Smooth muscle cell (in vitro differentiated cells): ENCODE measurements at regions not wholly inside any gene's neighbourhood (a gene's known extent, or its start where the extent isn't known, plus 50 kb on each side); places are given as distances from the start of the nearest gene placed in this dataset.

Source experiments
- DNase-seq: peaks from one replicate; lab custom pipeline; 2025; ENCODE audit not compliant: unreplicated experiment; lab: John Stamatoyannopoulos, UW
- H2AFZ ChIP-seq: fragments of 200-600 bp; sonication (generic); 2 replicates; pipeline ENCODE4 v1.6.0; 2016; ENCODE audit warnings: antibody characterized with exemption, low read depth, mild to moderate bottlenecking
- H3F3A ChIP-seq: fragments of 200-600 bp; sonication (generic); 2 replicates; pipeline ENCODE4 v1.6.0; 2017; ENCODE audit warnings: antibody characterized with exemption, low read depth
- H3K27ac ChIP-seq: fragments of 200-600 bp; sonication (generic); 2 replicates; pipeline ENCODE4 v1.5.1; 2016; ENCODE audit warnings: low read depth, mild to moderate bottlenecking
- H3K27me3 ChIP-seq: fragments of 200-600 bp; sonication (generic); 2 replicates; pipeline ENCODE4 v1.6.1; 2016; ENCODE audit warnings: low read depth, mild to moderate bottlenecking
- H3K36me3 ChIP-seq: fragments of 200-600 bp; sonication (generic); 2 replicates; pipeline ENCODE4 v1.5.1; 2016; ENCODE audit warnings: low read depth
- H3K4me1 ChIP-seq: fragments of 200-600 bp; sonication (generic); 2 replicates; pipeline ENCODE4 v1.5.1; 2016; ENCODE audit warnings: low read depth
- H3K4me2 ChIP-seq: fragments of 200-600 bp; sonication (generic); 2 replicates; pipeline ENCODE4 v1.6.0; 2016; ENCODE audit warnings: mild to moderate bottlenecking
- H3K4me3 ChIP-seq: fragments of 200-600 bp; sonication (generic); 2 replicates; pipeline ENCODE4 v1.5.1; 2016; ENCODE audit warnings: mild to moderate bottlenecking
- H3K79me2 ChIP-seq: fragments of 200-600 bp; sonication (generic); 2 replicates; pipeline ENCODE4 v1.6.0; 2016; ENCODE audit warnings: low read depth, mild to moderate bottlenecking
- H3K9ac ChIP-seq: fragments of 200-600 bp; sonication (generic); 2 replicates; pipeline ENCODE4 v1.6.0; 2016; ENCODE audit warnings: low read depth
- H3K9me3 ChIP-seq: fragments of 200-600 bp; sonication (generic); replicated peaks from 2 replicates; pipeline ENCODE4 v1.5.1; 2016; ENCODE audit warnings: low read depth
- H4K20me1 ChIP-seq: fragments of 200-600 bp; sonication (generic); 2 replicates; pipeline ENCODE4 v1.6.0; 2016; ENCODE audit warnings: low read depth
- WGBS: methylation state at CpG from one replicate; pipeline ENCODE4 v1.1.7; 2016; ENCODE audit warnings: low lambda C conversion rate; 5-methylcytosine and 5-hydroxymethylcytosine counted together
- TF ChIP-seq, protein P1 (sequence below): fragments of 200-600 bp; sonication (generic); IDR thresholded peaks from 2 replicates; pipeline ENCODE4 v1.5.1; 2017; ENCODE audit warnings: borderline replicate concordance, mild to moderate bottlenecking, antibody characterized with exemption; ENCODE audit not compliant: insufficient read depth, poor library complexity, severe bottlenecking

DNA sequence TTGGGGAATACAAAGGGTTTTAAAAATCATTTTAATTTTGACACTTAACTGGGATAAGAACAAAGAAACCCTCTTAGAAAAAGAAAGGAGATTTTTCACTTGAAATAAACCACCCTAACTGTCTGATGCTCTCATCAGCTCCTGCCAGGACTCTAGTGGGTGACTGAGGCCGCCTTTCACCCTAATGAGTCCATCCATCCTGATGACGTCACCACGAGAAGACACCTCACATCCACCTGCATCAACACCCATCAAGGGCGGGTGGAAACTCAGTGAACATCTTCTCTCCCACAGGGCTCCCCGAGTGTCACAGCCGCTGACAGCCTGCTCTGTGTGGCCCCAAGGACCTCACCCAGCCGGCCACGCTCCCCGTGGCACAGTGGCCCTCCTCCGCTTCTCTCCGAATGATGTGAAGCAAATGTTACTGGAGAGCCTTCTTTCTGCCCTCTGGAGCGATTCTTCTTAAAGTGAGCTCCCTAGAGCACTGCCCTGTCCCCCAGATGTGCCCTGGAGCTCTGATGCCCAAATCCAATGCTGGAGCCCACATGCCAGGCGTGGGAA is 584.3 kb upstream of the ADAMTS16 start:
- Histone ChIP-seq H3K27ac (no peak overlapping the region), H3F3A (no peaks in the 10 kb centered on the region), H3K27me3 (no peaks in the 10 kb centered on the region), H4K20me1 (no peaks in the 10 kb centered on the region), H3K36me3 (no peaks in the 10 kb centered on the region), H3K9me3 (peaks cover 2% of the 10 kb centered on the region), H3K79me2 (no peaks in the 10 kb centered on the region), H3K4me3 (no peak overlapping the region), H3K4me2 (no peak overlapping the region), H3K4me1 (peaks cover 25% of the 10 kb centered on the region), H3K9ac (no peak overlapping the region), H2AFZ (no peak overlapping the region)
- WGBS: 87% methylated on average over 13 of the region's 13 CpGs
- TF ChIP-seq, protein P1, sequence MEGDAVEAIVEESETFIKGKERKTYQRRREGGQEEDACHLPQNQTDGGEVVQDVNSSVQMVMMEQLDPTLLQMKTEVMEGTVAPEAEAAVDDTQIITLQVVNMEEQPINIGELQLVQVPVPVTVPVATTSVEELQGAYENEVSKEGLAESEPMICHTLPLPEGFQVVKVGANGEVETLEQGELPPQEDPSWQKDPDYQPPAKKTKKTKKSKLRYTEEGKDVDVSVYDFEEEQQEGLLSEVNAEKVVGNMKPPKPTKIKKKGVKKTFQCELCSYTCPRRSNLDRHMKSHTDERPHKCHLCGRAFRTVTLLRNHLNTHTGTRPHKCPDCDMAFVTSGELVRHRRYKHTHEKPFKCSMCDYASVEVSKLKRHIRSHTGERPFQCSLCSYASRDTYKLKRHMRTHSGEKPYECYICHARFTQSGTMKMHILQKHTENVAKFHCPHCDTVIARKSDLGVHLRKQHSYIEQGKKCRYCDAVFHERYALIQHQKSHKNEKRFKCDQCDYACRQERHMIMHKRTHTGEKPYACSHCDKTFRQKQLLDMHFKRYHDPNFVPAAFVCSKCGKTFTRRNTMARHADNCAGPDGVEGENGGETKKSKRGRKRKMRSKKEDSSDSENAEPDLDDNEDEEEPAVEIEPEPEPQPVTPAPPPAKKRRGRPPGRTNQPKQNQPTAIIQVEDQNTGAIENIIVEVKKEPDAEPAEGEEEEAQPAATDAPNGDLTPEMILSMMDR: no peak
- DNase-seq: no peak

DNA sequence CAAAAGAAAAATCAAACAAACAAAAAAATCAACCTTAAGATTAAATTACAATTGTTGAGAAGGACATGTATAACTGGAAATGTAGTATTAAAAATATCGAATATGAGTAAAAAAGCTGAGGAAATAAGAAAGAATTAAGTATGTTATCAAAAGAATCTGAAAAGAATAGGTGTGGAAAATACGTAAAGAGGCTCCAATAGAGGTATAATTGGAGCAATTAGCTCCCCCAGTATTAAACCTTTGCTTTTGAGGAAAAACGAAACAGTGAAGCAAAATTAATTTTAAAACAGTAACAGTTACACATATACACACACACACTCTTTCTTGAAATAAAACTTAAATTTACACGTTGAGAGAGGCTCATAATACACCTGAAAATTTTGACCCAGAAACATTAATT is 578.7 kb upstream of the ADAMTS16 start:
- no peak overlapping the region for H3K27ac ChIP-seq
- TF ChIP-seq, protein P1: no peak
- peaks cover 14% of the 10 kb centered on the region for H3K9me3 ChIP-seq
- H3K4me2 ChIP-seq: no peak overlapping the region
- 67% methylated on average over 4 of the region's 4 CpGs for WGBS
- no peak overlapping the region for H2AFZ ChIP-seq
- H3K4me3 ChIP-seq: no peak overlapping the region
- H3K79me2 ChIP-seq: no peaks in the 10 kb centered on the region
- H3K36me3 ChIP-seq: no peaks in the 10 kb centered on the region
- H3K9ac ChIP-seq: no peak overlapping the region
- H3K4me1 ChIP-seq: peaks cover 18% of the 10 kb centered on the region
- no peaks in the 10 kb centered on the region for H4K20me1 ChIP-seq
- no peaks in the 10 kb centered on the region for H3K27me3 ChIP-seq
- H3F3A ChIP-seq: no peaks in the 10 kb centered on the region
- DNase-seq: no peak

DNA sequence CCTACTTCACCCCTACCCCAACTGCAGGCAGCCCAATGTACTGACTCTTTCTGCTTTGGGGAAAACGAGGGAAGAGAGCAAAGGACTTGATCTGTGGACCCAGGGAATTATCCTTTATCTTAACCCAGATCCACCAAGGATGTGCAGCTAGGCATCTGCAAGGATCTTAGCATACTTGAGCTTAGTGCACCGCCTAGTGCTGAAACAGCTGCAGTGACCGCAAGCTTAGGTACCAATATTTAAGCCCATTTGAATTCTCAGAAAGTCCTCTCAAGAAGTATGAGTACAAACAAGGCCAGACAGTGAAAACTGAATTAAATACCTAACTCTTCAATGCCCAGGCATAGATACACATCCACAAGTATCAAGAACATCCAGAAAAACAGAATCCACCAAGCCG is 576.7 kb upstream of the ADAMTS16 start:
- 42% methylated on average over 4 of the region's 4 CpGs for WGBS
- H2AFZ ChIP-seq: no peak overlapping the region
- no peaks in the 10 kb centered on the region for H3K27me3 ChIP-seq
- no peak overlapping the region for H3K4me3 ChIP-seq
- H3K4me2 ChIP-seq: no peak overlapping the region
- H3K4me1 ChIP-seq: no peaks in the 10 kb centered on the region
- H3K9me3 ChIP-seq: peaks cover 14% of the 10 kb centered on the region
- no peak overlapping the region for H3K27ac ChIP-seq
- H3K79me2 ChIP-seq: no peaks in the 10 kb centered on the region
- H3F3A ChIP-seq: no peaks in the 10 kb centered on the region
- H3K36me3 ChIP-seq: no peaks in the 10 kb centered on the region
- no peak for DNase-seq
- H4K20me1 ChIP-seq: no peaks in the 10 kb centered on the region
- no peak overlapping the region for H3K9ac ChIP-seq
- TF ChIP-seq, protein P1: peak; percentile 29

DNA sequence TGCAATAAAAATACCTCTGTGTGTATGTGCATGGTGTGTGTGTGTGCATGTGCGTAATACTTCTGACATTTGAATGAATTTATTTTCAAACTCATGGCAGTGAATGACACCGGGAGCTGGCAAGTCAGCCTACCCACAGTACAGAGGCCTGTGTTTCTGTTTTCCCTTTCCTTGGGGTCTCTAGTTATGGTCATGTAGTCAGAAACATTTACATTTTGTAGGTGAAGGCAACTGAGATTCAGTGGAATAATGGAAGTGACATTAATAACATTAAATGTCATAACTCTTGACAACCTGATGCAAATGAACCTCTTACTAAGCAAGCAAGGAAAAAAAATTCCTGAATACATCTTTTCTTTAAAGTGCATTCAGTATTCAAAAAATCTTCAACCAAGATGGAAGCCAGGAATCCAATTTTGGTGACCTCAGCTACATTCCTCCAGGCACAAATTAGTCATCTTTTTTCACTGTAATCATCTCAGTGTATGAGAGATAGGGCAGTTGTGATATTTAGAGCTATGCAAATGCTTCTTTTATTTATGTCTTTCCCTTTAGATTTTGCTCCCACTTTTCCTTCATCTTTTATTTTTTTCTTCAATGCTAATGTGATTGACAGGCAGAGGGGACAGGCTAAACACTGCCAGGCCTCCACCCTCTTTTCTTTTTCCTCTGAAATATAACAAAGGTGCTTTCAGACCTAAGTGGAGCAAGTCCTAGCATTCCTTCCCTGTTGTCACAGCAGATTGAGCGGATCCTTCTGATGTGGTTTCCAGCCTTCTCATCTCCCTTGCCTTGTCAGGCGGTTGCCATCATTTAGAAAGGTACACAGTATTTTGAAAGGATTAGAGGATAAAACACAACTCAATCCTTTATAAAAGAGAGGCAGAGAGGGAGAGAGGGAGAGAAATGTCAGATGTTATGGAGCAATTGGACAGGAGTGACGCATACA is 569.8 kb upstream of the ADAMTS16 start:
- Histone ChIP-seq H3K4me3 (no peak overlapping the region), H3K36me3 (no peaks in the 10 kb centered on the region), H4K20me1 (no peaks in the 10 kb centered on the region), H3K4me1 (peaks cover 4% of the 10 kb centered on the region), H2AFZ (no peak overlapping the region), H3K9me3 (no peaks in the 10 kb centered on the region), H3K79me2 (no peaks in the 10 kb centered on the region), H3F3A (no peaks in the 10 kb centered on the region), H3K9ac (no peak overlapping the region), H3K4me2 (no peak overlapping the region), H3K27me3 (no peaks in the 10 kb centered on the region), H3K27ac (peak overlapping the region; percentile 70)
- no peak for DNase-seq
- TF ChIP-seq, protein P1: no peak
- WGBS: 76% methylated on average over 5 of the region's 5 CpGs
